ENCODE measurements at regions not wholly inside any gene's neighbourhood (a gene's known extent, or its start where the extent isn't known, plus 50 kb on each side); places are given as distances from the start of the nearest gene placed in this dataset.

DNA sequence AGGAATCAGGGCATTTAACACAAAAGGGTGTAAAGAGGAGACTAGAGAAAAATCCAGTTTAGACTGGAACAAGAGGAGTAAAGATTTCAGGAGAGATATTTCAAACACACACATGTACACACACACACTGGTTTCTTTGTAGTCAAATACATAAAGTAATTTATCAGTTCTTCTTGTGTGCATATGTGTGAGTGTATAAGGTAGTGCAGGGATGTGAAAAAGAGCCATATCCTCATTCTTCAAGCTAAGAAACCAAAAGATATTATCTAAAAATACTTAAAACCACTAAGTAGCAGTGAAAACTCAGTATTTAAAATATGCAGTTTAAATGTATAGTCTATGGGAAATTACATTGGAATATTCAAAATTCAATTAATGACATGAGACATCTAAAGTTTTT is 52.5 kb upstream of the CARD18 start:
- TF ChIP-seq RAD21 (IDR thresholded peaks at IDR 0.05; ENCODE audit: low read depth) (no peak), POLR2A (IDR thresholded peaks at IDR 0.05; ENCODE audit: borderline replicate concordance, extremely low read depth, insufficient read depth, insufficient read length) (no peak), EZH2phosphoT487 (IDR thresholded peaks at IDR 0.05; ENCODE audit: borderline replicate concordance) (no peak), POLR2AphosphoS5 (IDR thresholded peaks at IDR 0.05; ENCODE audit: low read depth, low read length) (no peak), CEBPB (IDR thresholded peaks at IDR 0.05; ENCODE audit: low read depth) (no peak), EZH2 (IDR thresholded peaks at IDR 0.05) (no peak), ZNF274 (IDR thresholded peaks at IDR 0.05; ENCODE audit: low read depth, low read length) (no peak), YY1 (IDR thresholded peaks at IDR 0.05; ENCODE audit: extremely low read depth, insufficient replicate concordance, low read depth, low read length) (no peak), SIN3A (IDR thresholded peaks at IDR 0.05; ENCODE audit: low read depth) (no peak), ELF1 (IDR thresholded peaks at IDR 0.05; ENCODE audit: borderline replicate concordance, low read depth) (no peak)
- TF ChIP-seq, protein P1, sequence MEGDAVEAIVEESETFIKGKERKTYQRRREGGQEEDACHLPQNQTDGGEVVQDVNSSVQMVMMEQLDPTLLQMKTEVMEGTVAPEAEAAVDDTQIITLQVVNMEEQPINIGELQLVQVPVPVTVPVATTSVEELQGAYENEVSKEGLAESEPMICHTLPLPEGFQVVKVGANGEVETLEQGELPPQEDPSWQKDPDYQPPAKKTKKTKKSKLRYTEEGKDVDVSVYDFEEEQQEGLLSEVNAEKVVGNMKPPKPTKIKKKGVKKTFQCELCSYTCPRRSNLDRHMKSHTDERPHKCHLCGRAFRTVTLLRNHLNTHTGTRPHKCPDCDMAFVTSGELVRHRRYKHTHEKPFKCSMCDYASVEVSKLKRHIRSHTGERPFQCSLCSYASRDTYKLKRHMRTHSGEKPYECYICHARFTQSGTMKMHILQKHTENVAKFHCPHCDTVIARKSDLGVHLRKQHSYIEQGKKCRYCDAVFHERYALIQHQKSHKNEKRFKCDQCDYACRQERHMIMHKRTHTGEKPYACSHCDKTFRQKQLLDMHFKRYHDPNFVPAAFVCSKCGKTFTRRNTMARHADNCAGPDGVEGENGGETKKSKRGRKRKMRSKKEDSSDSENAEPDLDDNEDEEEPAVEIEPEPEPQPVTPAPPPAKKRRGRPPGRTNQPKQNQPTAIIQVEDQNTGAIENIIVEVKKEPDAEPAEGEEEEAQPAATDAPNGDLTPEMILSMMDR (IDR thresholded peaks at IDR 0.05 in 2 of 3, conservative IDR thresholded peaks at IDR 0.05 in 1 of 3; ENCODE audit: borderline replicate concordance in 1 of 3, insufficient read depth in 1 of 3, low read depth in 2 of 3, low read length in 2 of 3): no peak
- TF ChIP-seq, protein P2, sequence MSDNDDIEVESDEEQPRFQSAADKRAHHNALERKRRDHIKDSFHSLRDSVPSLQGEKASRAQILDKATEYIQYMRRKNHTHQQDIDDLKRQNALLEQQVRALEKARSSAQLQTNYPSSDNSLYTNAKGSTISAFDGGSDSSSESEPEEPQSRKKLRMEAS (IDR thresholded peaks at IDR 0.05): no peak
- TF ChIP-seq, protein P3, sequence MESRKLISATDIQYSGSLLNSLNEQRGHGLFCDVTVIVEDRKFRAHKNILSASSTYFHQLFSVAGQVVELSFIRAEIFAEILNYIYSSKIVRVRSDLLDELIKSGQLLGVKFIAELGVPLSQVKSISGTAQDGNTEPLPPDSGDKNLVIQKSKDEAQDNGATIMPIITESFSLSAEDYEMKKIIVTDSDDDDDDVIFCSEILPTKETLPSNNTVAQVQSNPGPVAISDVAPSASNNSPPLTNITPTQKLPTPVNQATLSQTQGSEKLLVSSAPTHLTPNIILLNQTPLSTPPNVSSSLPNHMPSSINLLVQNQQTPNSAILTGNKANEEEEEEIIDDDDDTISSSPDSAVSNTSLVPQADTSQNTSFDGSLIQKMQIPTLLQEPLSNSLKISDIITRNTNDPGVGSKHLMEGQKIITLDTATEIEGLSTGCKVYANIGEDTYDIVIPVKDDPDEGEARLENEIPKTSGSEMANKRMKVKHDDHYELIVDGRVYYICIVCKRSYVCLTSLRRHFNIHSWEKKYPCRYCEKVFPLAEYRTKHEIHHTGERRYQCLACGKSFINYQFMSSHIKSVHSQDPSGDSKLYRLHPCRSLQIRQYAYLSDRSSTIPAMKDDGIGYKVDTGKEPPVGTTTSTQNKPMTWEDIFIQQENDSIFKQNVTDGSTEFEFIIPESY (IDR thresholded peaks at IDR 0.05; ENCODE audit: extremely low read depth, insufficient replicate concordance, low read length): no peak

All from HCT116 (cell line).